ENCODE measurements at regions not wholly inside any gene's neighbourhood (a gene's known extent, or its start where the extent isn't known, plus 50 kb on each side); places are given as distances from the start of the nearest gene placed in this dataset.

GRCh38 chr11:43602670-43603069 is 77.9 kb upstream of the HSD17B12 start:
- no peaks in the 10 kb centered on the region for H3K4me1 ChIP-seq (ENCODE audit: control insufficient read depth in 3 of 3, insufficient read depth in 3 of 3, low read length in 3 of 3)
- no peak overlapping the region for H3K27ac ChIP-seq (ENCODE audit: low read depth, low read length)
- H3K9ac ChIP-seq (ENCODE audit: low read depth in 1 of 3, low read length in 3 of 3), result no peak overlapping the region
- peaks cover 0 to 2% (median 0%) of the 10 kb centered on the region in 3 donors for H3K27me3 ChIP-seq (ENCODE audit: control insufficient read depth in 3 of 3, insufficient read depth in 3 of 3, low read length in 3 of 3)
- H3K36me3 ChIP-seq (ENCODE audit: control insufficient read depth in 3 of 3, insufficient read depth in 3 of 3, low read length in 3 of 3), result no peaks in the 10 kb centered on the region
- H3K4me3 ChIP-seq (ENCODE audit: low read length in 3 of 3), result no peak overlapping the region
- H3K9me3 ChIP-seq (ENCODE audit: control insufficient read depth in 3 of 3, low read length in 3 of 3), result no peaks in the 10 kb centered on the region

- Histone ChIP-seq H3K9ac (ENCODE audit: low read depth in 1 of 3, low read length in 3 of 3) (no peak overlapping the region), H3K9me3 (ENCODE audit: control insufficient read depth in 3 of 3, low read length in 3 of 3) (no peaks in the 10 kb centered on the region), H3K27me3 (ENCODE audit: control insufficient read depth in 3 of 3, insufficient read depth in 3 of 3, low read length in 3 of 3) (peaks cover 0 to 3% (median 0%) of the 10 kb centered on the region in 3 donors), H3K36me3 (ENCODE audit: control insufficient read depth in 3 of 3, insufficient read depth in 3 of 3, low read length in 3 of 3) (no peaks in the 10 kb centered on the region), H3K4me1 (ENCODE audit: control insufficient read depth in 3 of 3, insufficient read depth in 3 of 3, low read length in 3 of 3) (no peaks in the 10 kb centered on the region), H3K27ac (ENCODE audit: low read depth, low read length) (no peak overlapping the region), H3K4me3 (ENCODE audit: low read length in 3 of 3) (no peak overlapping the region)
These were observed 66.3 kb upstream of the HSD17B12 start for GRCh38 chr11:43614214-43614613.

- H3K4me1 ChIP-seq (ENCODE audit: control insufficient read depth in 3 of 3, insufficient read depth in 3 of 3, low read length in 3 of 3), result no peaks in the 10 kb centered on the region
- peaks cover 0 to 3% (median 0%) of the 10 kb centered on the region in 3 donors for H3K27me3 ChIP-seq (ENCODE audit: control insufficient read depth in 3 of 3, insufficient read depth in 3 of 3, low read length in 3 of 3)
- H3K9ac ChIP-seq (ENCODE audit: low read depth in 1 of 3, low read length in 3 of 3), result no peak overlapping the region
These were observed 60.6 kb upstream of the HSD17B12 start for GRCh38 chr11:43619863-43620505.

GRCh38 chr11:43626798-43627197 is 53.7 kb upstream of the HSD17B12 start:
- Histone ChIP-seq H3K27ac (ENCODE audit: low read depth, low read length) (no peak overlapping the region), H3K4me3 (ENCODE audit: low read length in 3 of 3) (no peak overlapping the region), H3K9me3 (ENCODE audit: control insufficient read depth in 3 of 3, low read length in 3 of 3) (no peaks in the 10 kb centered on the region), H3K36me3 (ENCODE audit: control insufficient read depth in 3 of 3, insufficient read depth in 3 of 3, low read length in 3 of 3) (no peaks in the 10 kb centered on the region), H3K4me1 (ENCODE audit: control insufficient read depth in 3 of 3, insufficient read depth in 3 of 3, low read length in 3 of 3) (no peaks in the 10 kb centered on the region), H3K9ac (ENCODE audit: low read depth in 1 of 3, low read length in 3 of 3) (no peak overlapping the region), H3K27me3 (ENCODE audit: control insufficient read depth in 3 of 3, insufficient read depth in 3 of 3, low read length in 3 of 3) (peaks cover 0 to 6% (median 3%) of the 10 kb centered on the region in 3 donors)

More at GRCh38 chr11:43619863-43620505, 60.6 kb upstream of the HSD17B12 start:
- Histone ChIP-seq H3K4me3 (ENCODE audit: low read length in 3 of 3) (no peak overlapping the region), H3K9me3 (ENCODE audit: control insufficient read depth in 3 of 3, low read length in 3 of 3) (no peaks in the 10 kb centered on the region), H3K36me3 (ENCODE audit: control insufficient read depth in 3 of 3, insufficient read depth in 3 of 3, low read length in 3 of 3) (no peaks in the 10 kb centered on the region), H3K27ac (ENCODE audit: low read depth, low read length) (no peak overlapping the region)

Small RNA genes lying in the stretch of these regions (small RNA-seq; reads per million reads assigned to genes)
- gene MIR129-2, result 1.00 reads per million, percentile 78 among the genes with 10 or more reads in this experiment
- 0.19 reads per million for gene MIR670

Measured in skeletal muscle tissue (tissue), 4 donors.